ENCODE measurements at regions not wholly inside any gene's neighbourhood (a gene's known extent, or its start where the extent isn't known, plus 50 kb on each side); places are given as distances from the start of the nearest gene placed in this dataset.

DNA sequence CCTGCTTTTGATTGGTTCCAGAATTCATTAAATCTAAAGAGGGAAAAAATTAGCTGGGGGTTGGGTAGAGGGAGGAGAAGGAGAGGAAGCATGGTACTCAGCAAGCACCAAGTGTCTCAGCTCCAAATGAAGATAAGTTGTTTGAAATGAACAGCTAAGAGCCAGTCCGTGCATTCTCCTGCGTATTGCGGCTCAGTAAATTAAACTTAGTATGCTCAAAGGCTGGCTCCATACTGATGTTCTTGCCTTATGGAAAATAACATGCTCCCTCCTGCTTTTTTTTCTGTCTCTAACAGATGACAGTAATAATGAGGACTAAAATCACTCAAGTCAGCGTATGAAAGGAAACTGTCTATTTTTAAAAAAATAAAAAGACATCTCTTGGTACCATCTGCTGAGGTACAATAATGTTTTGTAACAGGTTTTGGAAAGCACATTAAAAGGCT, 161.0 kb downstream of the SPATA31D1 start:
- H3K9me3 ChIP-seq (ENCODE audit: control insufficient read depth in 1 of 2, insufficient read depth in 1 of 2, low read depth in 1 of 2, low read length in 2 of 2), result no peaks in the 10 kb centered on the region
- no peak overlapping the region for H3K9ac ChIP-seq (ENCODE audit: low read length)
- CTCF ChIA-PET, result no interaction called here
- H4K20me1 ChIP-seq (ENCODE audit: insufficient read depth), result no peaks in the 10 kb centered on the region
- TF ChIP-seq POLR2A (IDR thresholded peaks at IDR 0.05; ENCODE audit: borderline replicate concordance, extremely low read depth, insufficient read depth, insufficient read length), result no peak
- no peak for TF ChIP-seq SIN3A (IDR thresholded peaks at IDR 0.05; ENCODE audit: low read depth)
- TF ChIP-seq EZH2phosphoT487 (IDR thresholded peaks at IDR 0.05; ENCODE audit: borderline replicate concordance), result no peak
- TF ChIP-seq, protein P1, sequence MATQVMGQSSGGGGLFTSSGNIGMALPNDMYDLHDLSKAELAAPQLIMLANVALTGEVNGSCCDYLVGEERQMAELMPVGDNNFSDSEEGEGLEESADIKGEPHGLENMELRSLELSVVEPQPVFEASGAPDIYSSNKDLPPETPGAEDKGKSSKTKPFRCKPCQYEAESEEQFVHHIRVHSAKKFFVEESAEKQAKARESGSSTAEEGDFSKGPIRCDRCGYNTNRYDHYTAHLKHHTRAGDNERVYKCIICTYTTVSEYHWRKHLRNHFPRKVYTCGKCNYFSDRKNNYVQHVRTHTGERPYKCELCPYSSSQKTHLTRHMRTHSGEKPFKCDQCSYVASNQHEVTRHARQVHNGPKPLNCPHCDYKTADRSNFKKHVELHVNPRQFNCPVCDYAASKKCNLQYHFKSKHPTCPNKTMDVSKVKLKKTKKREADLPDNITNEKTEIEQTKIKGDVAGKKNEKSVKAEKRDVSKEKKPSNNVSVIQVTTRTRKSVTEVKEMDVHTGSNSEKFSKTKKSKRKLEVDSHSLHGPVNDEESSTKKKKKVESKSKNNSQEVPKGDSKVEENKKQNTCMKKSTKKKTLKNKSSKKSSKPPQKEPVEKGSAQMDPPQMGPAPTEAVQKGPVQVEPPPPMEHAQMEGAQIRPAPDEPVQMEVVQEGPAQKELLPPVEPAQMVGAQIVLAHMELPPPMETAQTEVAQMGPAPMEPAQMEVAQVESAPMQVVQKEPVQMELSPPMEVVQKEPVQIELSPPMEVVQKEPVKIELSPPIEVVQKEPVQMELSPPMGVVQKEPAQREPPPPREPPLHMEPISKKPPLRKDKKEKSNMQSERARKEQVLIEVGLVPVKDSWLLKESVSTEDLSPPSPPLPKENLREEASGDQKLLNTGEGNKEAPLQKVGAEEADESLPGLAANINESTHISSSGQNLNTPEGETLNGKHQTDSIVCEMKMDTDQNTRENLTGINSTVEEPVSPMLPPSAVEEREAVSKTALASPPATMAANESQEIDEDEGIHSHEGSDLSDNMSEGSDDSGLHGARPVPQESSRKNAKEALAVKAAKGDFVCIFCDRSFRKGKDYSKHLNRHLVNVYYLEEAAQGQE (IDR thresholded peaks at IDR 0.05; ENCODE audit: low read depth), result no peak
- TF ChIP-seq, protein P2, sequence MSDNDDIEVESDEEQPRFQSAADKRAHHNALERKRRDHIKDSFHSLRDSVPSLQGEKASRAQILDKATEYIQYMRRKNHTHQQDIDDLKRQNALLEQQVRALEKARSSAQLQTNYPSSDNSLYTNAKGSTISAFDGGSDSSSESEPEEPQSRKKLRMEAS (IDR thresholded peaks at IDR 0.05), result no peak
- TF ChIP-seq RAD21 (IDR thresholded peaks at IDR 0.05; ENCODE audit: low read depth), result no peak
- TF ChIP-seq FOSL1 (IDR thresholded peaks at IDR 0.05; ENCODE audit: low read depth), result no peak
- TF ChIP-seq, protein P3, sequence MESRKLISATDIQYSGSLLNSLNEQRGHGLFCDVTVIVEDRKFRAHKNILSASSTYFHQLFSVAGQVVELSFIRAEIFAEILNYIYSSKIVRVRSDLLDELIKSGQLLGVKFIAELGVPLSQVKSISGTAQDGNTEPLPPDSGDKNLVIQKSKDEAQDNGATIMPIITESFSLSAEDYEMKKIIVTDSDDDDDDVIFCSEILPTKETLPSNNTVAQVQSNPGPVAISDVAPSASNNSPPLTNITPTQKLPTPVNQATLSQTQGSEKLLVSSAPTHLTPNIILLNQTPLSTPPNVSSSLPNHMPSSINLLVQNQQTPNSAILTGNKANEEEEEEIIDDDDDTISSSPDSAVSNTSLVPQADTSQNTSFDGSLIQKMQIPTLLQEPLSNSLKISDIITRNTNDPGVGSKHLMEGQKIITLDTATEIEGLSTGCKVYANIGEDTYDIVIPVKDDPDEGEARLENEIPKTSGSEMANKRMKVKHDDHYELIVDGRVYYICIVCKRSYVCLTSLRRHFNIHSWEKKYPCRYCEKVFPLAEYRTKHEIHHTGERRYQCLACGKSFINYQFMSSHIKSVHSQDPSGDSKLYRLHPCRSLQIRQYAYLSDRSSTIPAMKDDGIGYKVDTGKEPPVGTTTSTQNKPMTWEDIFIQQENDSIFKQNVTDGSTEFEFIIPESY (IDR thresholded peaks at IDR 0.05; ENCODE audit: extremely low read depth, insufficient replicate concordance, low read length), result no peak
- no peak for TF ChIP-seq CEBPB (IDR thresholded peaks at IDR 0.05; ENCODE audit: low read depth)
- no peak for TF ChIP-seq CBX3 (IDR thresholded peaks at IDR 0.05; ENCODE audit: low read depth)
- TF ChIP-seq SP1 (IDR thresholded peaks at IDR 0.05; ENCODE audit: low read depth), result no peak
- no peak for TF ChIP-seq JUND (IDR thresholded peaks at IDR 0.05)
- no peak for TF ChIP-seq POLR2AphosphoS5 (IDR thresholded peaks at IDR 0.05; ENCODE audit: low read depth, low read length)
- no peak for TF ChIP-seq ZNF274 (IDR thresholded peaks at IDR 0.05; ENCODE audit: low read depth, low read length)
- TF ChIP-seq, protein P4, sequence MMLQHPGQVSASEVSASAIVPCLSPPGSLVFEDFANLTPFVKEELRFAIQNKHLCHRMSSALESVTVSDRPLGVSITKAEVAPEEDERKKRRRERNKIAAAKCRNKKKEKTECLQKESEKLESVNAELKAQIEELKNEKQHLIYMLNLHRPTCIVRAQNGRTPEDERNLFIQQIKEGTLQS (IDR thresholded peaks at IDR 0.05), result no peak
- TF ChIP-seq EGR1 (IDR thresholded peaks at IDR 0.05; ENCODE audit: low read depth), result no peak
- no peak for TF ChIP-seq EZH2 (IDR thresholded peaks at IDR 0.05)
- H3K4me3 ChIP-seq (replicated peaks in 1 of 2; ENCODE audit: low read depth in 1 of 2, low read length in 2 of 2), result no peak overlapping the region
- no peaks in the 10 kb centered on the region for H3K9me2 ChIP-seq (ENCODE audit: insufficient read depth)
- no peaks in the 10 kb centered on the region for H3K27me3 ChIP-seq (ENCODE audit: insufficient read depth, low read length)
- POLR2A ChIA-PET, result no interaction called here
- no peak overlapping the region for H3K4me2 ChIP-seq (ENCODE audit: low read length)
- H2AFZ ChIP-seq (ENCODE audit: low read depth, low read length, poor library complexity, severe bottlenecking), result no peak overlapping the region
- DNase-seq (ENCODE audit: low read depth, low spot score), result no peak
- H3K79me2 ChIP-seq (ENCODE audit: insufficient read depth, low read length), result no peaks in the 10 kb centered on the region
- RAD21 ChIA-PET (ENCODE audit: low non-redundant PET in 1 of 2, low total read pairs in 2 of 2, uncharacterized antibody in 2 of 2, unreplicated experiment in 2 of 2), result no interaction called here
- no TSS peak for BruUV-seq (replicated peaks)
- intact Hi-C loops (cut with micrococcal nuclease), result no loop called here
- H3K27ac ChIP-seq (ENCODE audit: low read depth, low read length), result no peak overlapping the region
- ATAC-seq, result no peak
- H3K36me3 ChIP-seq (ENCODE audit: control insufficient read depth in 1 of 2, insufficient read depth in 2 of 2, low read length in 2 of 2), result no peaks in the 10 kb centered on the region
- H3K4me1 ChIP-seq (ENCODE audit: control insufficient read depth in 1 of 2, insufficient read depth in 2 of 2, low read length in 2 of 2), result no peaks in the 10 kb centered on the region
